ENCODE measurements at regions not wholly inside any gene's neighbourhood (a gene's known extent, or its start where the extent isn't known, plus 50 kb on each side); places are given as distances from the start of the nearest gene placed in this dataset.

DNA sequence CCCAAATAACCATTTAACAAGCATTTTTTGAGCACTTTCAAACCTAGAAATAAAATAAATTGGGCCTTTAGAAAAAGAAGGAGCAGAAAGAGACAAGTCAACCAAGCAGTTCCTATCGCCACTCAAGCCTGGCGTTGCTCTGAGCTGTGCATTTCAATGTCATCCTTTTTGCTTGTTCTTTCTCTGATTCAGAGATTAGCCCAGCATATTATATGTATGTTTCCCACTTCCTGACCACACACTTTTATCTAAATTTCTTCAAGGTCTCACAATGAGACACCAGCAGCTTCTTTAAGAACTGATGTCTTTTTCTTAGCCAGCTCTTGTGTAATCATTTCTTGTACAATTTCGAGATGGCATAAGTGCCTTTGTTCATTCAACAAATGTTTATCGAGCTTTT is 344.5 kb upstream of the ID2 start:
- H3K36me3 Mint-ChIP-seq (ENCODE audit: unreplicated experiment) = no peaks in the 10 kb centered on the region
- H3K4me3 Mint-ChIP-seq (ENCODE audit: unreplicated experiment) = no peak overlapping the region
- no peaks in the 10 kb centered on the region for H3K4me1 Mint-ChIP-seq (ENCODE audit: low read depth, unreplicated experiment)
- peaks cover 2% of the 10 kb centered on the region for H3K9me3 Mint-ChIP-seq (ENCODE audit: unreplicated experiment)
- no peak for DNase-seq
- TF ChIP-seq, protein P1, sequence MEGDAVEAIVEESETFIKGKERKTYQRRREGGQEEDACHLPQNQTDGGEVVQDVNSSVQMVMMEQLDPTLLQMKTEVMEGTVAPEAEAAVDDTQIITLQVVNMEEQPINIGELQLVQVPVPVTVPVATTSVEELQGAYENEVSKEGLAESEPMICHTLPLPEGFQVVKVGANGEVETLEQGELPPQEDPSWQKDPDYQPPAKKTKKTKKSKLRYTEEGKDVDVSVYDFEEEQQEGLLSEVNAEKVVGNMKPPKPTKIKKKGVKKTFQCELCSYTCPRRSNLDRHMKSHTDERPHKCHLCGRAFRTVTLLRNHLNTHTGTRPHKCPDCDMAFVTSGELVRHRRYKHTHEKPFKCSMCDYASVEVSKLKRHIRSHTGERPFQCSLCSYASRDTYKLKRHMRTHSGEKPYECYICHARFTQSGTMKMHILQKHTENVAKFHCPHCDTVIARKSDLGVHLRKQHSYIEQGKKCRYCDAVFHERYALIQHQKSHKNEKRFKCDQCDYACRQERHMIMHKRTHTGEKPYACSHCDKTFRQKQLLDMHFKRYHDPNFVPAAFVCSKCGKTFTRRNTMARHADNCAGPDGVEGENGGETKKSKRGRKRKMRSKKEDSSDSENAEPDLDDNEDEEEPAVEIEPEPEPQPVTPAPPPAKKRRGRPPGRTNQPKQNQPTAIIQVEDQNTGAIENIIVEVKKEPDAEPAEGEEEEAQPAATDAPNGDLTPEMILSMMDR (IDR thresholded peaks at IDR 0.05; ENCODE audit: partially characterized antibody, unreplicated experiment) = no peak
- no peak overlapping the region for H3K27ac Mint-ChIP-seq (ENCODE audit: unreplicated experiment)
- no peaks in the 10 kb centered on the region for H3K27me3 Mint-ChIP-seq (ENCODE audit: unreplicated experiment)

DNA sequence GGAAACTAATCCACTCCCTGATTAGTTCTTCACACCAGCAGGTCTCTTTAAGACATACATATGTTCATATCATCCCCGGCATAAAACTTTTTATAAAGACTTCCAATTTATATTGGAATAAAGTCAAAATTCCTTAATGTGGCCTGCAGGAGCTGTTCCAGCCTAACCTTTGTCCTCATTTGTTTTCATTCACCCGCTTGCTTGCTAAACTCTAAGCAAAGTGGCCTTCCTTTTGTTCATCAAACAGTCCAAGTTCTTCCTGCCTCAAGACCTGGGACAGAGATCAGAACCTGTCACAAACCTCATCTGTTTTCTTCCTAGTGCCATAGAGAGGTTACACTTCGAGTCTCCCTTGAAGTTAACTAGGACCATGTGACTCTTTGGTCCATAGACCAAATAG is 339.4 kb upstream of the ID2 start:
- Mint-ChIP-seq H3K4me1 (ENCODE audit: low read depth, unreplicated experiment) (peaks cover 9% of the 10 kb centered on the region), H3K27ac (ENCODE audit: unreplicated experiment) (no peak overlapping the region), H3K27me3 (ENCODE audit: unreplicated experiment) (no peaks in the 10 kb centered on the region), H3K9me3 (ENCODE audit: unreplicated experiment) (peaks cover 4% of the 10 kb centered on the region), H3K36me3 (ENCODE audit: unreplicated experiment) (no peaks in the 10 kb centered on the region), H3K4me3 (ENCODE audit: unreplicated experiment) (no peak overlapping the region)
- no peak for DNase-seq
- TF ChIP-seq, protein P1 (IDR thresholded peaks at IDR 0.05; ENCODE audit: partially characterized antibody, unreplicated experiment) = no peak

DNA sequence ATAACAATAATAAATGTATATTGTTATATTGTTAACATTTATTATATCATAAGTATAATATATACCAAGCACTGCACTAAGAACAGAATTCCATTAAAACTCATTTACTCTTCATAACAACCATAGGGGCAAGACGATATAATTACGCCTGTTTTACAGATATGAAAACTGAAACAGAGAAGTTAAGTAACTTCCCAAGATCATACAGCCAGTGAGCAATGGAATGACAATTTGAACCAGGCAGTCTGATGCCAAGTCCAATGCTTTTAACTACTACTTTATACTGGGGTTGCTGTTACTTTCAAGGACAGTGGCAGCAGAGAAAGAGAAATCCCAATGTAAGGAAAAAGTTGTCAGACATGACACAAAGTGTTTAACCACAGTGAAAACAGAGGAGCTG is 338.8 kb upstream of the ID2 start:
- no peak overlapping the region for H3K27ac Mint-ChIP-seq (ENCODE audit: unreplicated experiment)
- no peaks in the 10 kb centered on the region for H3K27me3 Mint-ChIP-seq (ENCODE audit: unreplicated experiment)
- TF ChIP-seq, protein P1 (IDR thresholded peaks at IDR 0.05; ENCODE audit: partially characterized antibody, unreplicated experiment) = no peak
- DNase-seq = no peak
- H3K36me3 Mint-ChIP-seq (ENCODE audit: unreplicated experiment) = no peaks in the 10 kb centered on the region
- H3K4me3 Mint-ChIP-seq (ENCODE audit: unreplicated experiment) = no peak overlapping the region
- H3K4me1 Mint-ChIP-seq (ENCODE audit: low read depth, unreplicated experiment) = peaks cover 9% of the 10 kb centered on the region
- peaks cover 4% of the 10 kb centered on the region for H3K9me3 Mint-ChIP-seq (ENCODE audit: unreplicated experiment)

DNA sequence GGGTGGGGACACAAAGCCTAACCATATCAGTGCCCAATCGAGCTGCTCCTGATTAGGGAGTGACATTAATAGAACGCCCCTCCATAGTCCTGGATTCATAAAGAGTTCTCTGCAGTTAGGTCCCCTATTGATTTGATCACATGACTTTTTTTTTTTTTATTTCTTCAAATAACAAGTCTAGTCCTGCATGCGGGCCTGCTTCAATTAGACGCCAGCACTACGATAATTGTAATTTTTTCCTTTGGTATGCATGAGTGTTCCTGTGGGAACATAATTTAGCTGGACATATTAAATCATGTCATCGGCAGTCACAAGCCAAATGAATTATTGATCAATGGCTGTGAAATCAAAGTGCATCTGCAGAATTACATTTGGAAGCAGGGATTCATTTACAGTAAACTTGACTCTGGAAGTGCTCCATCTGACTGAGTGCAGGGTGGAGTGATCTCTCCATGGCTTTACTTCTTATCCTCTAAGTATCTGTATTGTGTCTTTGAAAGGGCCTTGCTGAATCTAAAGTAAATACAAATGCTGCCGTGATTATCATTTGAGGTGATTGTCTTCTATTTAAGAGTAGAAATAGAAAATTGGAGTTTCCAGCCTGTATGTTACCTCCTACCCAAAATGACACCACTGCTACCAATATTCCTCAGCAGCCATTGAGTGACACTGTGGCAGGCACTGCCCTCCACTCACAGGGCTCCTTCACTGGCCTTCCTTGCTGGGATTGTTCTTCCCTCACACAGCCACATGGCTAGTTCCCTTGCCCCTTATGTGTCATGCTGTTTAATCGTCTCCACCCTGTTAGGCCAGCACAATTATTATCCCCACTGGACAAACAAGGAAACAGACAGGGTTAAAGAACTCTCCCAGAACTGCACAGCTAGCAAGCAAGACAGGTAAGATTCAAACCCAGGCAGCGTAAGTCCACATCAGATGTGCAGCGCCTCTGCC is 337.4 kb upstream of the ID2 start:
- Mint-ChIP-seq H3K4me1 (ENCODE audit: low read depth, unreplicated experiment) (peaks cover 9% of the 10 kb centered on the region), H3K27me3 (ENCODE audit: unreplicated experiment) (no peaks in the 10 kb centered on the region), H3K27ac (ENCODE audit: unreplicated experiment) (no peak overlapping the region), H3K4me3 (ENCODE audit: unreplicated experiment) (no peak overlapping the region), H3K36me3 (ENCODE audit: unreplicated experiment) (no peaks in the 10 kb centered on the region), H3K9me3 (ENCODE audit: unreplicated experiment) (peaks cover 4% of the 10 kb centered on the region)
- DNase-seq = no peak
- TF ChIP-seq, protein P1 (IDR thresholded peaks at IDR 0.05; ENCODE audit: partially characterized antibody, unreplicated experiment) = no peak

DNA sequence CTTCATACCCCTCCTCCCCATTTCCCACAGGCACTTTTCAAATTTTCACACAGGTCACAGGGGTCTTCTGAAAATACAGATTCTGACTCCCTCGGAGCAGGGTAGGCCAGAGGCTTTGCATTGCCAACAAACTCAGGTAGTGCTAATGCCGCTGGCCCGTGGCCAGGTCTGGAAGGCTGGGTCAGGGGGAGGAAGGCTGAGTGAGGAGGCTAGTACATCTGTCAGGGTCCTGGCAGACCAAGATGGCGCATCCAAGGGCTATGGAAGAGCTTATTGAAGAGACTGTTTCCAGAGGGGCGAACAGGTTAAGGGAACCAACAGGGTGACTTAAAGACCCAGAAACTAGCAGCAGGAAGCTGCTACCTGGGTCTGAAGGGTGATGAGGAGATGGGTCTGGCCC is 336.7 kb upstream of the ID2 start:
- no peaks in the 10 kb centered on the region for H3K36me3 Mint-ChIP-seq (ENCODE audit: unreplicated experiment)
- H3K4me1 Mint-ChIP-seq (ENCODE audit: low read depth, unreplicated experiment) = peaks cover 9% of the 10 kb centered on the region
- H3K9me3 Mint-ChIP-seq (ENCODE audit: unreplicated experiment) = peaks cover 4% of the 10 kb centered on the region
- no peak overlapping the region for H3K27ac Mint-ChIP-seq (ENCODE audit: unreplicated experiment)
- H3K4me3 Mint-ChIP-seq (ENCODE audit: unreplicated experiment) = no peak overlapping the region
- H3K27me3 Mint-ChIP-seq (ENCODE audit: unreplicated experiment) = no peaks in the 10 kb centered on the region
- TF ChIP-seq, protein P1 (IDR thresholded peaks at IDR 0.05; ENCODE audit: partially characterized antibody, unreplicated experiment) = no peak
- DNase-seq = no peak
